ENCODE measurements at regions not wholly inside any gene's neighbourhood (a gene's known extent, or its start where the extent isn't known, plus 50 kb on each side); places are given as distances from the start of the nearest gene placed in this dataset.

GRCh38 chr13:52934258-52934657, 85.8 kb upstream of the PCDH8 start:
- TF ChIP-seq CTCF (IDR thresholded peaks at IDR 0.05; ENCODE audit: insufficient read depth, low read length, poor library complexity, severe bottlenecking), result no peak
- H3K4me3 ChIP-seq (ENCODE audit: low read depth, low read length), result no peak overlapping the region
- no peaks in the 10 kb centered on the region for H3K36me3 ChIP-seq (ENCODE audit: control insufficient read depth, insufficient read depth, low read length)
- DNase-seq (ENCODE audit: low read depth), result no peak
- no peaks in the 10 kb centered on the region for H3K27me3 ChIP-seq (ENCODE audit: control insufficient read depth, insufficient read depth, low read length)

- Histone ChIP-seq H3K36me3 (ENCODE audit: control insufficient read depth, insufficient read depth, low read length) (no peaks in the 10 kb centered on the region), H3K27me3 (ENCODE audit: control insufficient read depth, insufficient read depth, low read length) (no peaks in the 10 kb centered on the region), H3K4me3 (ENCODE audit: low read depth, low read length) (no peak overlapping the region)
- TF ChIP-seq CTCF (IDR thresholded peaks at IDR 0.05; ENCODE audit: insufficient read depth, low read length, poor library complexity, severe bottlenecking), result no peak
- no peak for DNase-seq (ENCODE audit: low read depth)
These were observed 85.2 kb upstream of the PCDH8 start for GRCh38 chr13:52933547-52934210.

GRCh38 chr13:52933099-52933498, 84.7 kb upstream of the PCDH8 start:
- no peak overlapping the region for H3K4me3 ChIP-seq (ENCODE audit: low read depth, low read length)
- TF ChIP-seq CTCF (IDR thresholded peaks at IDR 0.05; ENCODE audit: insufficient read depth, low read length, poor library complexity, severe bottlenecking), result no peak
- no peak for DNase-seq (ENCODE audit: low read depth)
- H3K27me3 ChIP-seq (ENCODE audit: control insufficient read depth, insufficient read depth, low read length), result no peaks in the 10 kb centered on the region
- H3K36me3 ChIP-seq (ENCODE audit: control insufficient read depth, insufficient read depth, low read length), result no peaks in the 10 kb centered on the region

- no peak for DNase-seq (ENCODE audit: low read depth)
- H3K27me3 ChIP-seq (ENCODE audit: control insufficient read depth, insufficient read depth, low read length), result no peaks in the 10 kb centered on the region
- TF ChIP-seq CTCF (IDR thresholded peaks at IDR 0.05; ENCODE audit: insufficient read depth, low read length, poor library complexity, severe bottlenecking), result no peak
- H3K36me3 ChIP-seq (ENCODE audit: control insufficient read depth, insufficient read depth, low read length), result no peaks in the 10 kb centered on the region
- H3K4me3 ChIP-seq (ENCODE audit: low read depth, low read length), result no peak overlapping the region
These were observed 84.2 kb upstream of the PCDH8 start for GRCh38 chr13:52932649-52933048.

GRCh38 chr13:52931539-52932431, 83.3 kb upstream of the PCDH8 start:
- H3K27me3 ChIP-seq (ENCODE audit: control insufficient read depth, insufficient read depth, low read length), result no peaks in the 10 kb centered on the region
- H3K36me3 ChIP-seq (ENCODE audit: control insufficient read depth, insufficient read depth, low read length), result no peaks in the 10 kb centered on the region
- no peak for TF ChIP-seq CTCF (IDR thresholded peaks at IDR 0.05; ENCODE audit: insufficient read depth, low read length, poor library complexity, severe bottlenecking)
- no peak overlapping the region for H3K4me3 ChIP-seq (ENCODE audit: low read depth, low read length)
- DNase-seq (ENCODE audit: low read depth), result no peak

Data from kidney epithelial cell (primary cell).